ENCODE measurements at regions not wholly inside any gene's neighbourhood (a gene's known extent, or its start where the extent isn't known, plus 50 kb on each side); places are given as distances from the start of the nearest gene placed in this dataset.
A peak's percentile ranks its signal among the peaks of the same experiment; 100 is the strongest.
"Not testable (repeated sequence)": the region's sequence is repeated elsewhere in the genome, so short reads cannot be mapped to it uniquely, and the experiment has no call there.

DNA sequence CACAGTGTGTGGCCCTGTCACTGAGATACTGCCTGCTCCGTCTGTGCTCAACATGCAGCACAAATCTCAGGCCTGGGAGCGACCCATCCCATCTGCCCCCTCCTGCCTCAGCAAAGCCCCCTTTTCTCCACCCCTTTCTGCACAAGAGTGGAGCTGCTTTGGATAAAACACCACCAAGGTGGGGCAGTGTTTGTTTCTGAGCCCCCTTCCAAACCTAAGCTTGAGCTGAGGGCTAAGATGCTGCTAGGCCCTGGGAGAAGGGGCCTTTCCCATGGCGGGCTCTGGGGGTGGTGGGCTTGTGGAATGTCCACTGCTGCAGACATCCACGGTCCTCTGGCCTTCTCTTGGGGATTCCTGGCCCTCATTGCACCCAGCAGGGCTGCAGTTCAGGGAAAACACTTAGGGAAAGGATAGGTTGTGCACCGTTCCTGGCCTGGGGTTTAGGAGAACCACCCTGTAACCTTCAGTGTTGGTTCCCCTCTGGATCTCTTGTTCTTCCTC lies 594.1 kb downstream of the TBC1D22A start:
- DNase-seq = no peak

DNA sequence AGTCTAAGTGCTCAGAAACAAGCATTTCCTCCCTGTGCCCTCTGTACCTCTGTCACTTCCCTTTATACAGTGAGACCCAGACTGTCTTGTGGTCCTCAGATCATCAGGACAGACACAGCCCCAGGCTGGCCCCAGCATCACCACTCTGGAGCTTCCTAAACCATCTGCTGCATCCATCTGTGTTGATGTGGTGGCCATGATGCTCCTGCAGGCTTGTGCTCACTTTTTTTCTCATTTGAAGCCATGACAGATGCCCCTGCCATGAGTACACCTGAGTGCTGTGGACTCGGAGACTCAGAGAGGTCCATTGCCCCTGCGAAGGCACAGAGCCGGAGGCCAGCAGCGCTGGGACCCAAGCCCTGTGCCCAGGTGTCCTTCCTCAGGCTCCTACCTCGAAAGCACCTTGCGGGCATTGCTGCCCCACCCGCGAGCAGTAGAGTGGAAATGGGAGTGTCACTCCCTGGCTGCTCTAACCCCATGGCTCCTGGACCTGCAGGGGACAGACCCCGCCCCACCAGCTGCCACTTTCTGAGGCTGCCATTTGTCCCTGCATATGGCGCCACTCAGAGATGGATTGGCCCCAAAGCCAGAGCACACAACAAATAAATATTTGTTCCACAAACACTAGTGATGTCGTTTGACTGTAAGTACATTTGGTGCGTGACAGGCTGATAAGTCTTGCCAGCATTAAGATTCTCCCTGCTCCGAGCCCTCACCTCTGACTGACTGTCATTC lies 593.5 kb downstream of the TBC1D22A start:
- no peak for DNase-seq

DNA sequence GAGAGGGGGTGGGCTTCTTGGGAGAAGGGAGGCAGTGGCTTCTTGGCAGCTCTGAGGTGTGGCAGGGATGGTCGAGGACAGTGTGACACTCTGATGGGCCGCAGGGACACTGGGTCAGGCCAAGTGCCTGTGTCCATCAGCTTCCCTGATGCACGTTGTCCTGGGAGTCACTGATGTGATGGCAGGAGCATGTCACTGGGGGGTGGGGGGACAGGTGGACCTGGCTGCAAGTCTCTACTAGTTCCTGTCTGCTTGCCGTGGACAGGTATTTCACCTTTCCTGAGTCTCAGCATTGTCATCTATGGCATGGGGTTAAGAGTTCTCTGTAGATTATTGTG lies 592.9 kb downstream of the TBC1D22A start:
- no peak for DNase-seq

- no peak for DNase-seq
Observed at GRCh38 chr22:47354668-47355387, 592.4 kb downstream of the TBC1D22A start.

- no peak for DNase-seq
Observed at GRCh38 chr22:47352920-47353700, 590.7 kb downstream of the TBC1D22A start.

- DNase-seq = no peak
Observed at GRCh38 chr22:47351836-47352579, 589.6 kb downstream of the TBC1D22A start.

- DNase-seq = not testable (repeated sequence)
Observed at GRCh38 chr22:47346287-47346686, 583.8 kb downstream of the TBC1D22A start.

DNA sequence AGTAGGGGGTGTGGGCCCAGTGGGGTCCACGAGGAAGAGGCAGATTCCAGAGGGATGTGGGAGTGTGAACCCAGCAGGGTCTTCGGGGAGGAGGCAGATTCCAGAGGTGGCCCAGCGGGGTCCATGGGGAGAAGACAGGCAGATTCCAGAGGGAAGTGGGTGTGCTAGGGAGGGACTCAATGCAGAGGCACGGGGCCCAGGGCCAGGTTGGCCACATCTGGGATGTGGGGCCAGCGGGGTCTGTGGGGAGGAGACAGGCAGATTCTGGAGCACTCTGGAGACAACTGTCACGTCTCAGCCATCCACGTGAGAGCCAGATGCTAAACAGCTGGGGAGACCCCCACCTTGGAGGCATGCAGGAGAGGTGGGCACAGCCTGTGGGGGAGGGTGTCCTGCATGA lies 582.6 kb downstream of the TBC1D22A start:
- DNase-seq = no peak

- DNase-seq = no peak
Observed at GRCh38 chr22:47344414-47344813, 582.0 kb downstream of the TBC1D22A start.

- DNase-seq = no peak
Observed at GRCh38 chr22:47343611-47344010, 581.2 kb downstream of the TBC1D22A start.

DNA sequence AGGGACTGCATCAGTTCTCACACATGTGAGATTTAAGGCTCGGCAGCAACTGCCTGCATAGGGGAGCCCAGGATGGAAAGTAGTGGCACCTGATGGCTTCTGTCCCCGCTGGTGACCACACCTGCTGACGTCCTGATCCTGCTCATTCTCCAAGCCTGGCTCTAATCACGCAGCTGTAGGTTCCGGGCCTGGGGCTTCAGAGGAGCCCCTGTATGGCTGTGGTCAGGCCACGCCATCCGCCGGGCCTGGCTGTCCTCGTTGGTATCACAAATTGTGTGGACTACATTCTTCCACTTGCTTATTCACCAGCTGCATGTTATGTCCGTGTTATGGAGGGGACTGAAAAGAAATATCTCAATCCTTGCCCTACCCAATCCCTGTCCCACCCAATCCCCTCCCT lies 580.0 kb downstream of the TBC1D22A start:
- no peak for DNase-seq

GRCh38 chr22:47341464-47341863 lies 579.0 kb downstream of the TBC1D22A start:
- DNase-seq = no peak

DNA sequence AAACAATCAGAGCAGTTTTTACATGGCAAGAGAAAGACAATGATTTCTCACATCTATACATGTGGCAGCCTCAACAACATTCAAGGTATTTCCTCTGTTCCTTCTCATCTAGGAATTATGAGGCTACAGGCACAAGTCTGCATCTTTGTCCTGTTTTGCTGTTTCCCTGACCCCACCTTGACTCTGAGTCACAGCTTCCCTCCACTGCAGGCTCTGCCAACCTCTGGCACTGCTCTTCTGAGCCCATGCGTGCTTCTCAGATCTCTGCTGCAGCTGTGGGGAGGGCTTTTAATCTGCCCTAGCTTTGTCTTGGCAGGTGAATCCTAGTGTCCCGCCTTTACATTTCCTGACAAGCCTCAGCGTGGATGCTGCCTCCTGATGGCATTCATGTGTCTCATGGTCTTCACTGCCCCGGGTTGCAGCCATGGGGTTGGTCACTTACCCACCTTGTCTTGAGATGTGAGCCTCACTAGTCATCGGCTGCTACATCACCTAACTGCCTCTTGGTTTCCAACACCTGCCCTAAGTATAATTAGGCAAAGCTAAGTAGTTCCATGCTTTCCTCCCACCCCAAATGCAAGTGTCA lies 578.5 kb downstream of the TBC1D22A start:
- no peak for DNase-seq

- DNase-seq = peak; percentile 9 to 61
Observed at GRCh38 chr22:47337161-47337621, 574.7 kb downstream of the TBC1D22A start.

GRCh38 chr22:47335958-47336357 lies 573.5 kb downstream of the TBC1D22A start:
- DNase-seq = no peak

- no peak for DNase-seq
Observed at GRCh38 chr22:47335460-47335859, 573.0 kb downstream of the TBC1D22A start.

DNA sequence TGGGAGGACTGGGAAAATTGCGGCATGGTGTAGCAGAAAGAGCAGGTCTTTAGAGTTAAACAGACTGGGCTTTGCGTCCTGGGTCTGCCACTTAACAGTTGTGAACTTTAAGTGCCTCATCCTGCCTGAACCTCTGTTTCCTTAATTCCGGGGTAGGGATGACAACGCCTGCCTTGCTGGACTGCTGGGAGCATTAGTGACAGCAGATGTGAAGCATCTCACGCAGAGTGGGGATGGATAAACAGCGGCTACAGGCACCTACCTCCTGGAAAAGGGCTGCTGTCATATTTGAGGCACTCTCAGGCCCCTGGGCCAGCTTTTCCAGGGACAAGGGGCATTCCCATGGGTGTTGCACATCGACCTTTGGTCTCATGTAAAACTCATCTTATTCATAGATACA lies 572.2 kb downstream of the TBC1D22A start:
- DNase-seq = no peak

DNA sequence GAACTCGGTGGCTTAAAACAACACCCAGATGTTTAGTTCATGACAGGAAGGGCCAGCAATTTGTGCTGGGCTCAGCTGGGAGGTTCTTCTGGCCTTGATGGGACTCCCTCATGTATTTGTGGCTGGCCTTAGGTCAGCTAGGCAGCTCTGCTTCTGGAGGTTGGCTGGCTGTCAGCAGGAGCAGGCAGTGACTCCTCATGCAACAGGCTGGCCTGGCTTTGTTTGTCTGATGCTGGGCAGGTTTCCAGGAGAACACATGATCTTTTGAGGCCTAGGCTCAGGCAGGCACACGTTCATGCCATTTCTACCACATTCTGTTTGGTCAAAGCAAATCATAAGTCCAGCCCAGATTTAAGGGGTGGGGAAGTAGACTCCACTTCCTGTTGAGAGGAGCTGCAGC lies 571.2 kb downstream of the TBC1D22A start:
- DNase-seq = peak; percentile 44 to 84

DNA sequence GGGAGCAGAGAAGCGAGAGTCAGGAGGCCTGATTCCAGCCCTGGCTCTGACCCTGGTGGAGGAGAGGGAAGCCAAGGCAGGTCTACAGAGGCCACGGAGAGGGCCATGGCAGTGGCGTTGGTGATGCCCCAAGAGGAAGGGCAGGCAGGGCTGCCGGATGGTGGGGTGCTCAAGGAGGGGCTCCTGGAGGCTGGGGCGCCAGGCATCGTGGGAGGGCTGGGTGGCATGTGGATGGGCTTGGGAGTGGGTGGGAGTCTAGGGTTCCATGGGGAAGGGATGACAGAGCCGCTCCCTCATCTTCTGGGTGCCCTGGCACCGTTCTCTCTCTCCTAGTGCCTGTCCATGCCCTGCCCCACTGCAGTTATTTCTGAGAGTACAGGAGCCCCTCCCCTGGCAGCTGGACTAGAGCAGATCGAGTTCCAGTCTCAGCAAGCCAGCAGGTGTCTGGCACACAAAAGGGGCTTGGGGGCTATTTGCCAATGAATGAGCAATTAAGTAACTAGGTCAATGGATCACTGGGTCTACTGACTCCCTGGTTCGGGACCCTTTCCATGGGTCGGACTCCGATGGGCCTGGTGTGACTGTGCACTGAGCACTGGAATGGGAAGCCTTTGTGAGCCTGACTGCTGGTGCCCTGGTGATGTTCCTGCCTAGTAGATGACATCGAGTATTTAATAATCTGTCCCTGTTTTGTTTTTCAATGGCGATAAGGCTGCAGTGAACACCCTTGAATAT lies 570.0 kb downstream of the TBC1D22A start:
- DNase-seq = no peak

GRCh38 chr22:47331750-47332149 lies 569.3 kb downstream of the TBC1D22A start:
- no peak for DNase-seq
